Small intestine (tissue), 7 donors: ENCODE measurements at regions not wholly inside any gene's neighbourhood (a gene's known extent, or its start where the extent isn't known, plus 50 kb on each side); places are given as distances from the start of the nearest gene placed in this dataset.

Source experiments
- DNase-seq, 2 donors: peaks; one replicate each; pipeline versions ENCODE4 v3.0.0 to v3.0.0-alpha.2; 2013
- FAIRE-seq: peaks from 2 replicates; lab custom pipeline; 2012; peaks lifted over from hg19 to GRCh38; lab: Jason Lieb, UNC
- H3K27ac ChIP-seq, 3 donors: one replicate each; pipeline ENCODE4 v1.5.1; 2013; ENCODE audit warnings: low read length in 2 of 3, mild to moderate bottlenecking in 2 of 3, control low read depth in 1 of 3, inconsistent platforms in 1 of 3, low read depth in 1 of 3, moderate library complexity in 1 of 3
- H3K27me3 ChIP-seq, 3 donors: one replicate each; pipeline ENCODE4 v1.6.1; 2013; ENCODE audit warnings: low read length in 3 of 3, inconsistent platforms in 1 of 3; ENCODE audit not compliant: control insufficient read depth in 3 of 3, insufficient read depth in 3 of 3
- H3K36me3 ChIP-seq, 3 donors: one replicate each; pipeline ENCODE4 v1.6.1; 2013; ENCODE audit warnings: low read length in 3 of 3, inconsistent platforms in 1 of 3, low read depth in 1 of 3, mild to moderate bottlenecking in 1 of 3, moderate library complexity in 1 of 3; ENCODE audit not compliant: control insufficient read depth in 3 of 3, insufficient read depth in 2 of 3
- H3K4me1 ChIP-seq, 3 donors: one replicate each; pipeline ENCODE4 v1.6.1; 2013; ENCODE audit warnings: low read length in 2 of 3, inconsistent platforms in 1 of 3, low read depth in 1 of 3, mild to moderate bottlenecking in 1 of 3, moderate library complexity in 1 of 3; ENCODE audit not compliant: control insufficient read depth in 3 of 3, insufficient read depth in 2 of 3
- H3K4me3 ChIP-seq, 3 donors: one replicate each; pipeline ENCODE4 v1.5.1; 2013; ENCODE audit warnings: low read length in 3 of 3, control low read depth in 1 of 3, inconsistent platforms in 1 of 3, low read depth in 1 of 3, mild to moderate bottlenecking in 1 of 3, moderate library complexity in 1 of 3
- H3K9me3 ChIP-seq, 2 donors: one replicate each; pipeline ENCODE4 v1.6.1; 2013; ENCODE audit warnings: low read depth in 1 of 2, low read length in 1 of 2; ENCODE audit not compliant: control insufficient read depth in 2 of 2, insufficient read depth in 1 of 2
- WGBS, 3 donors: extraction: QIAGEN DNeasy Blood & Tissue Kit; methylation state at CpG; one replicate each; pipeline ENCODE4 v1.1.7; 2013; 5-methylcytosine and 5-hydroxymethylcytosine counted together
- donor health status: healthy with polysubstance abuse.
- donor health status: control.
- donor health status: control.
- donor health status: Bipolar disorder and iron deficiency.
- donor health status: healthy.

DNA sequence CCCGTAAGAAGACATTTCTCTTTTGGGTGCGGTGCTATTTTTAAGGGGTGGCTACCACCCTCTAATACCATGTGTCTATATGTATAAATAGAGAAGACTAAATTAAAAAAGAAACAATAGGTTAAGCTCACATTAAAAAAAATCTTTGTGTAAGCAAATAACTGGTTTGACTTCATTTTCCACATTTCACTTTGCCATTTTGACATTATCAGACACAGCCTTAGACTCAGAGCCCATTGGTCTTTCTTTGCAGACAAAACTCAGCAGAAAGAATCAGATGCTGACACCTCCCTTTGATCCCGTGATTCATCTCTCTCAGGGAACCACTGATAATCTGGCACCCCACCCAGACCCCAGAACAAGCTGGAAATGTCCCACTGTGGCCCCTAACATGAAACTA is 74.5 kb downstream of the EMX2 start:
- no peak for FAIRE-seq
- Histone ChIP-seq H3K27ac (no peak overlapping the region), H3K4me3 (no peak overlapping the region), H3K36me3 (no peaks in the 10 kb centered on the region), H3K4me1 (no peaks in the 10 kb centered on the region), H3K9me3 (no peaks in the 10 kb centered on the region), H3K27me3 (peaks cover 0 to 12% (median 5%) of the 10 kb centered on the region in 3 donors)
- DNase-seq = no peak
- WGBS, 3 donors = 56 to 73% (median 68%) methylated on average over 3 of the region's 3 CpGs

- no peak for FAIRE-seq
- no peaks in the 10 kb centered on the region for H3K4me1 ChIP-seq
- WGBS, 3 donors = 78 to 94% (median 87%) methylated on average over 5 of the region's 5 CpGs
These were observed 75.1 kb downstream of the EMX2 start for GRCh38 chr10:117617659-117618058.

GRCh38 chr10:117619223-117619622 is 76.7 kb downstream of the EMX2 start:
- Histone ChIP-seq H3K27me3 (peaks cover 0 to 12% (median 5%) of the 10 kb centered on the region in 3 donors), H3K4me1 (no peaks in the 10 kb centered on the region), H3K27ac (no peak overlapping the region), H3K4me3 (no peak overlapping the region), H3K36me3 (no peaks in the 10 kb centered on the region), H3K9me3 (no peaks in the 10 kb centered on the region)
- FAIRE-seq (no peak), DNase-seq (no peak)
- WGBS, 3 donors = 75 to 82% (median 75%) methylated on average over 7 of the region's 7 CpGs

More at GRCh38 chr10:117617659-117618058, 75.1 kb downstream of the EMX2 start:
- H3K9me3 ChIP-seq = no peaks in the 10 kb centered on the region
- no peak for DNase-seq
- H3K4me3 ChIP-seq = no peak overlapping the region
- H3K27me3 ChIP-seq = peaks cover 0 to 12% (median 5%) of the 10 kb centered on the region in 3 donors
- H3K36me3 ChIP-seq = no peaks in the 10 kb centered on the region
- H3K27ac ChIP-seq = no peak overlapping the region

GRCh38 chr10:117619707-117620405 is 77.3 kb downstream of the EMX2 start:
- Histone ChIP-seq H3K4me3 (no peak overlapping the region), H3K27ac (no peak overlapping the region), H3K27me3 (peaks cover 0 to 12% (median 2%) of the 10 kb centered on the region in 3 donors), H3K36me3 (no peaks in the 10 kb centered on the region), H3K9me3 (no peaks in the 10 kb centered on the region), H3K4me1 (no peaks in the 10 kb centered on the region)
- no peak for DNase-seq
- no peak for FAIRE-seq
- 84 to 88% (median 85%) methylated on average over 9 of the region's 9 CpGs for WGBS, 3 donors

GRCh38 chr10:117621196-117621595 is 78.7 kb downstream of the EMX2 start:
- DNase-seq (no peak), FAIRE-seq (no peak)
- H3K27me3 ChIP-seq = peaks cover 0 to 12% (median 0%) of the 10 kb centered on the region in 3 donors
- no peaks in the 10 kb centered on the region for H3K4me1 ChIP-seq
- 72 to 82% (median 77%) methylated on average over 7 of the region's 7 CpGs for WGBS, 3 donors
- H3K9me3 ChIP-seq = no peaks in the 10 kb centered on the region
- H3K27ac ChIP-seq = no peak overlapping the region
- no peaks in the 10 kb centered on the region for H3K36me3 ChIP-seq
- H3K4me3 ChIP-seq = no peak overlapping the region

- FAIRE-seq (no peak), DNase-seq (no peak)
- Histone ChIP-seq H3K4me1 (no peaks in the 10 kb centered on the region), H3K36me3 (no peaks in the 10 kb centered on the region), H3K4me3 (no peak overlapping the region), H3K27ac (no peak overlapping the region), H3K9me3 (no peaks in the 10 kb centered on the region), H3K27me3 (peaks cover 0 to 12% (median 0%) of the 10 kb centered on the region in 3 donors)
- WGBS, 3 donors = 66 to 69% (median 68%) methylated on average over 8 of the region's 8 CpGs
These were observed 79.4 kb downstream of the EMX2 start for GRCh38 chr10:117621795-117622420.

GRCh38 chr10:117622471-117623184 is 80.1 kb downstream of the EMX2 start:
- H3K27ac ChIP-seq = no peak overlapping the region
- DNase-seq (no peak), FAIRE-seq (no peak)
- H3K9me3 ChIP-seq = no peaks in the 10 kb centered on the region
- H3K4me1 ChIP-seq = no peaks in the 10 kb centered on the region
- 73 to 84% (median 82%) methylated on average over 10 of the region's 10 CpGs for WGBS, 3 donors
- H3K4me3 ChIP-seq = no peak overlapping the region
- peaks cover 0 to 9% (median 0%) of the 10 kb centered on the region in 3 donors for H3K27me3 ChIP-seq
- no peaks in the 10 kb centered on the region for H3K36me3 ChIP-seq

DNA sequence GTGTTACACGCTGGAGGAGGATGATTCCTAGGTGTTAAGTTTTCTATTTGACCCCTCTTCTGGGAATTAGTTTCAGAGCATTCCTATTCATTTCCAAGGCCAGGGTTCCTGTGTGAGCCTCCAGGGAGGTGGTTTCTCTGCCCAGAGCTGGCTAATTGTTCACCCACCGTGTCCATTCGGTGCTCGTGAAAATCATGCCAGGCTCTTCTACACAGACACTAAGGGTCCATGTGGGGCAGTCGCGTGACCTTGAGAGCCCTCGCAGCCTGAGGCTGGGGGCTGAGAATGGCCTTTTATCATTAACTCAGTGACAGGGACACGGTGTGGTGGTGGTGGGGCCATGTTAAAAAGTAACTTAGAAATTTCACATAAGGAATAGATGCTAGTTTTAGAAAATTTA is 83.7 kb downstream of the EMX2 start:
- FAIRE-seq = no peak
- H3K9me3 ChIP-seq = no peaks in the 10 kb centered on the region
- no peak for DNase-seq
- peaks cover 0 to 3% (median 0%) of the 10 kb centered on the region in 3 donors for H3K27me3 ChIP-seq
- no peak overlapping the region for H3K4me3 ChIP-seq
- no peak overlapping the region for H3K27ac ChIP-seq
- no peaks in the 10 kb centered on the region for H3K4me1 ChIP-seq
- 84 to 89% (median 85%) methylated on average over 8 of the region's 8 CpGs for WGBS, 3 donors
- no peaks in the 10 kb centered on the region for H3K36me3 ChIP-seq
